Limb (tissue), 2 donors: ENCODE measurements at regions not wholly inside any gene's neighbourhood (a gene's known extent, or its start where the extent isn't known, plus 50 kb on each side); places are given as distances from the start of the nearest gene placed in this dataset.

ENCODE experiments used
- DNase-seq, 2 donors: peaks; one replicate each; pipeline ENCODE4 v3.0.0-alpha.2; 2016; ENCODE audit errors: extremely low spot score in 2 of 2

DNA sequence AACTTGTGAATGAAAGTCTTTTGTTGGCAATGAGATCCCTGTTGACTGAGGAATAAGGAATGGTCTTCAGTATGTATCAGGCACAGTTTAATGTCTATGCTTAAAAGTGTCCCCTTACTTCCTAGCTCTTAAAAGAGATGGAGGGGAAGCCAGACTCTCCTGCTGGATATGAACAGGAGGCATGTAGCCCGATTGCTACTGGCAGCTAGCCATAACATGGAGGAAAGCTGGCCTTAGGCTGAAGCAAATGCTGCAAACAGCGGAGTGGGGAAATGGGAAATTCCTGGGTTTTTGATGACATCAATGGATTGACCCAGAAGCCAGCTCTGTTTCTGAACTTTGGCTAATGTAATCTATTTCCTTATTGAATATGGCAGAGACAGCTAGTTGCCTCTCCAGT is 266.1 kb downstream of the SLC4A3 start:
- no peak for DNase-seq

DNA sequence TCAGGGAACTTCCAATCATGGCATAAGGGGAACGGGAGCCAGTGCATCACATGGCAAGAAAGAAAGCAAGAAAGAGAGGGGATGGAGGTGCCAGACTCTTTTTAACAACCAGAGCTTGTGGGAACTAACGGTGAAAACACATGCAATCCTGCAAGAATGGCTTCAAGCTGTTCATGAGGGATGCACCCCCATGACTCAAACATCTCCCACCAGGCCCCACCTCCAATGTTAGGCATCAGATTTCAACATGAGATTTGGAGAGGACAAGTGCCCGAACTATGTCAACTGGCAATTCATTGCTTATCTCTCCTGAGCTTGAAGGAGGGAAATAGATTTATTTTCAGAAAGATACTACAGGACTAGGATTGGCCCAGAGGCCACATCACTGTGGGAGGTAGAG is 270.0 kb downstream of the SLC4A3 start:
- DNase-seq, result no peak

DNA sequence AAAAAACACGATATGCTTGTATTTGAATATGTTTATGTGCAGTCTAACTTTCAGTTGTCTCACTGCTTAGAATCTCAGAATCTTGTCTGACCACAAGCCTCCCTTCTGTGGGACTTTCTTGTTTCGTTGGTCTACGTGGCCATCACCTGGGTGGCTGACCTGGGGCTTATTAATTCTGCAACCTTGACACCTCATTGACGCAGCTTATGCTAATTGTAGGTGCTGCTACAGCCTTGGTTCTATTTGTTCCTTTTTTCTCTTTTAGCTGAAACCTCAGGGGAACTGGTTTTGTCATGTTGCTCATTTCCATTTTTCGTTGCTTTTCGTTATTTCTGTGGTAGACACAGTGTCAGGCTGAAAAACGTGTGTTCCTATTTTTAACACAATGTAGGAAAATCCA is 273.7 kb downstream of the SLC4A3 start:
- DNase-seq, result no peak

DNA sequence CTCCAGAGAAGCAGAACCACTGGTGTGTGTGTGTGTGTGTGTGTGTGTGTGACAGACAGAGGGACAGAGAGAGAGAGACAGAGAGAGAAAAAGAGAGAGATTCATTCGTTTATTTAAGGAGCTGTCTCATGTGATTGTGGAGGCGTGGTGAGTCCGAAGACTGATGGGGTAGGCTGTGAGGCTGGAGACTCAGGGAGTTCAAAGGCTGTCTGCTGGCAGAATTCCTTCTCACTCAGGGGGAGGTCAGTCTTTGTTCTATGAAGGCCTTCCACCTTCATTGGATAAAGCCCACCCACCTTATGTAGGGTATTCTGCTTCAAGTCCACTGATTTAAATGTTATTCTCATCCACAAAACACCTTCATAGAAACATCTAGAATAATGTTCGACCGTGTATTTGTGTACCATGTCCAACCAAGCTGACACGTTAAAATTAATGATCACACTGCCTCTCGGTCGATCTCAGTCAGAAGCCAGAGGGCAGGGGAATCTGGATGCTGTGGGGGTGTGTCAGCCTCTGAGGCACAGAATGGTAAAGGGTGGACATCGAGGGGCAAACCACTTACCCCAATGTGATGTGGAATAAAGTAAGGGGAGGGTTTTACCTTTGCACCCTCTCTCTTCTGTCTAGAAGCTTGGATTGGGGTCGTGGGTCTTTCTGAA is 275.6 kb downstream of the SLC4A3 start:
- DNase-seq, result no peak

DNA sequence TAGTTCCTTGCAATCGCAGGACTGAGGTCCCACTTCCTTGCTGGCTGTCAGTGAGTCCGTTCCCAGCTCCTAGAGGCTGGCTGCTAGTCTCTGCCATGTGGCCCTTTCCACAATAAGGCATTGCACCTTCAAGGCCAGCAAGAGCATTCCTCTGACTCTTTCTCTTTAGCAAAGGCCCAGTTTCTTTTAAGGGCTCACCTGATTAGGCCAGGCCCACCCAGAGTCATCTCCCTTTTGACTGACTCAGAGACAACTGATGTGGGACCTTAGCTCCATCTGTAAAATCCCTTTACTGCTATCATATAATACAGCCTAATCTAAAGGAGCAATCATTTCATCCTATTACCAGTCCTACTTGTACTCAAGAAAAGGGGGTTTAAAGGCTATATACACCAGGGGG is 278.2 kb downstream of the SLC4A3 start:
- DNase-seq, result no peak

DNA sequence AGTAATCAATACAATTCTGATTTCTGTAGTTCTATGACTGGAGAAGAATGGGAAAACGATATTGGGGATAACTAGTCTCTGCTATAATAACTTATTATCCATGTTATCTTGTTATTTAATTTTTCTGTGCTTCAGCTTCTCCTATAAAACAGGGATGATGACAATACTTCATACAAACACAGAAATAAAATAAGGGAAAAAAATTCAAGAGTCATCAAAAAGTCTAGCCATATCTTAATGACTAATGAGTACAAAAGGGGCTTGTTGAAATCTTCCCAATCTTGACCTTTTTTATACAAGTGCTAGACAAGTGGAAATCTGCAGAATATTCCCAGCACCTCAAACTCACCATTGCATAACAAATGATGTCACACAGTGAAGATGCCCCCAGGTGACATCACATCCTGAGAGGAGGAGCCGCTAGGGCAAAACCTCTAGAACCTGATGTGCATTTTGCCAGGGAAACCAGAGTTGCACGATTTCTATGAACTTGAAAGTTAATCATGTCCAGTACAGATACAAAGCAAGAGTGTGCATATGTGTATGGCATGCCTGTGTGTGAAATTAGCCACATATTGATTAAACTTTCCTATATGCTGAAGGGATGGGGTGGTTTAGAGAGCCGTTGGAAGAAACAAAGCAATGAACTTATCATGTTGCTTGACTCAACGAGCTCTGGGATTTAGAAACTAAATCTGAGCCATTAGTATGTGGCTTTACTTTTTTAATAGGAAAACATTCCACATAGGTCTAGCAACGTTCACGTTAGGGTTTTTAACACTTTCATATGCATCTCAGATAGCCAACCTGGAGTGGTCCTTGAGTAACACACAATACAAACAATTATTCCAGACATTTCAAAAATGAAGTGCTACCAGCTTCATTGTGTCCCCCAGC is 278.9 kb downstream of the SLC4A3 start:
- DNase-seq, result peak; percentile 37 to 52

DNA sequence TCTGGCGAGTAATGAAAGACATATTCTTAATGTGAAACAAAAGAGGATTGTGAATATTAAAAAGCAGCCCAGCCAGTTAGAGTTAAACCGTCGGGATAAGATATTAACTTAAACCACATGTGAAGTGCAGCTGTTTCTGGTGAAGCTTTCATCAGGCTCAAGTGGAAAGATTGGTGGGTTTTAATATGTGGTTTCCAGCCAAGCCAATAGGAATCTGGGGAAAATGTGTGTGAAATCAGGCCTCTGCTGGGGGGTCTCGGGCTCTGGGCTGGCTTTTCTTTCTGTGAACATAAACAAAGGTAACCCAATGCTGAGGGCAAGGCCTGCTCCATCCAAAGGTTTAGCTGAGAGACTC is 279.6 kb downstream of the SLC4A3 start:
- DNase-seq, result peak; percentile 53 to 85

DNA sequence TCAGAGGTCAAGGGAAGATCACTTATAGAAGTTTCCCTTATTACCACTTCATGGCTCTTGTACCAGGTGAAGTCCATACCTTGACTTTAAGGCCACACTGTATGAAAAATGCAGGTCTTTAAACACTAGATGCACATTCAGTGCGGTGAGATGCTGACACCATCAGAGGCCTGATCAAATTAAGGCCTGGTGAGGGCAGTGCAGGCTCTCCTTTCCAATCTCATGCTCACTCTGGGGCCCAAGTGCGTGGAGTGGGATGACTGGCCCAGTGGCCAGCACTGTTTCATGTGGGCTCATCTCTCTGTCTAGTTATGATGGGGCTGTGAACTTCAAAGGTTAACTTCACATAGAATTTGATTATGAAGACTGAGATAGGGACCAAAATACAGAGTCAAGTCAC is 281.1 kb downstream of the SLC4A3 start:
- DNase-seq, result no peak

DNA sequence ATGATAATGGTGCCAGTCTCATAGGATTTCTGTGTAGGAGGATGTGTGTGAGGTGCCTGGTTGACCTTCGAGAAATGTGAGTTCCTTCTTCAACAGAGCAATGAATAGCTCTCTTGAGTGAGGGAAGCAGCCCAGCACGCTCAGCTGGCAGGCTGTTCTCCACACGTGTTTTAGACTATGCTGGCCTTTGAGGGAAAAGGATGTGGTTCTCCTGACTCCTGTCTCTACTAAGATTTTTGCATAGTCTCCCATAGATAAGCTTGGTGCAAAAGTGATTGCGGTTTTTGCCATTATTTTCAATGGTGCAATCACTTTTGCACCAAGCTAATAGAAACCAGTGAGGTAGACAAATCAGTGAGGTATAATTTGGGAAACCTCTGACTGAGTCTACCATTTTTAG is 284.1 kb downstream of the SLC4A3 start:
- no peak for DNase-seq

DNA sequence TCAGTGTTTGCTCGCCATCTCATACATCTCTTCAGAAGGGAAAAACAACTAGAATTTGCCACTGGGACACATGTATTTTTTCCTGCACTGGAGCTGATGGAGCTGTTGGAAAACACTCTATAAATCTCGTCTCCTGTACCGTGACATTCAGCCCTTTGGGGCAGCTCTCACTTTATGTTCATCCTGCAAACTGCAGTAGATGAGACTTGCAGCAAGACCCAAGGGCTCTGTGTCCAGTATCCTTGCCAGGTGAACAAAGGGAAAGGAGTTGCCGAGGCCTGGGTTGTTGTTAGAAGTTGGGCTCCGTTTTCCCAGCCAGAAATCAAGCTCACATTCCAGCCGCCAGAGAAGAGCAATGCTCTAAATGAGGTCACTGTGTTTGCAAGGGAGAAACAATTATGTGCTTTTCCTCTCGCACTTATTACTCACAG is 285.1 kb downstream of the SLC4A3 start:
- peak; percentile 62 to 82 for DNase-seq

DNA sequence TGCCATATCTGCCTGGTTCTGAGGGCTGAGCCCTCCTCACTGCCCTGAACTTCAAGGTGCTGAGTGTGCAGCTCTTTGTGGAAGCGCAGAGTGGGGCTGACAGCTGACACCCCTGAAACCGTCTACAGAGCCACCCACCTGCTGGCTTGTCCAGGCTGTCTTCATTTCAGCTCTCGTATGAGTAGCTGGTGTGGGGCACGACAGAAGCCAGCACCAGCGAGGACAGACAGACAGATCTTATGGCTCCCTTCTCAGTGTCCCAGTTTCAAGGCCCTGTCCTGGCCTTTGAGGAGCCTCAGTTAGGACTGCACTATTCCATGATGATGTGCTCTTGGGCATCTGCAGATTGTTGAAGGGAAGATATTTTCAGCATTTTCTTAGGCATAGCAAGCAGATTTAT is 287.1 kb downstream of the SLC4A3 start:
- DNase-seq, result no peak

DNA sequence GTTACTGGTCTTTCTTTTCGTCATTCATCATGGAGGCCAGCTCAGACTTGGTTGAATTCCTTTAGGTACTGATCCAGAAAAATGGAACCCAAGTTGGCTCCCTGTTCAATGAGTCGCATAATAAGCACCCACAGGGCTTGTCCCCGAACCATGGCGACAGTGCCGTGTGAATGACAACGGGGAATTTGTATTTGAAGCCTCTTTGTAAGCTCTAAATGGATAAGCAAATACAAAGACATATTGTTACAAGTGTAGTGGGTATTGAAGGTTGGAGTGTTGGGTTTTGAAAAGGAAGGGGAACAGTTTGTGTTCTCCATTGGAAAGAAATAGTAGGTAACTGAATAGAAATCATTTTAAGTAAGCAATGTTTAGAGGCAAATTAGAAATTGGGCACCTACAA is 288.9 kb downstream of the SLC4A3 start:
- DNase-seq, result no peak

DNA sequence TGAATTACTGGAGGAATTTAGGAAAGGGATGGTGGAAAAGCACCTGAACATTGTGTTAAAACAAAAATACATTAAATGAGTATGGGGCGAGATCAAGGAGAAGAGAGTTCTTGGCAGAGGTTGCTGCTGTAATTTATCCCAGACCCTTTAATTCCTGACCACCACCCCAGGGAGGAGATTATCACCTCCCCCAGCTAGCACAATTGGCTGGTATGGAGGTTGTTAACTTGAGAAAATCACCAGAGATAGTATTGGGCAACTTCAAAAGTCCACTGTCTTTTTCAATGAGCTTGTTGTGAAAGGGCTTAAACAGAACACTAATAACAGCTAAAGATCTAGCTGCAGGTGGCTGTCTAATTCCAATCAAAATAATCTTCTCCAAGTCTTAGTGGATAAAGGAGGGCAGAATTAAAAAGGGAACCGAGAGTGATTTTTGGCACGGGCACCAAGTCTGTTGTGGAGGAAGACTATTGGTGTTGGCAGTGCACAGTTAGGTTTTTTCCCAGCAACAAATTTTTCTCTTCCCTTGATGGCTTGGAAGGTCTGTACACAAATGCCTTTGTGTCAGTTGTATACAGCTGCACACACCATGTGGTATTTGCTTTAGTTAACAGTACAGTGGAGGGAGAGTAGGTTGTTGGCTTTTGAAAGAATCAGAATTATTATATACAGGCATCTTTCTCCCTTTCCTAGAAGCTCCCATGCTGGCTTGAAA is 289.5 kb downstream of the SLC4A3 start:
- DNase-seq, result no peak

DNA sequence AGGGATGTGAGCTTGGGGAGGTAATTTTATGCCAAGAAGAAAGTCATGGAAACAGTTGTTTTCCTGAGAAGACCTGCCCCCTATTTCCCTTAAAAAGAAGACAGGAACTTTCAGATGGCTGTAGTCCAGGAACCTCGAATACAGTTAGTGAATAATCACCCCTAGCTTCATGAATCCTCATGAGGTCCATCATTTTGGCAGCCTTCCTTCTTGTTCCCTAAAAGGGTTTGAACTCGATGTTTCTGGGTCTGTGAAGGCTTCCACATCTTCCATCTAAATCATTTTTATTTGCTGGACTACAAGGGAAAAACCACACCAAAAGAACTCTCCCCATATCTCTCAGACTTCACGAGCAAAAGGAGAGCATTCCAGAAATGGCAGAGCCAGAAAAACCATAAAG is 290.8 kb downstream of the SLC4A3 start:
- peak in 1 of 2 donors; percentile 41 for DNase-seq

DNA sequence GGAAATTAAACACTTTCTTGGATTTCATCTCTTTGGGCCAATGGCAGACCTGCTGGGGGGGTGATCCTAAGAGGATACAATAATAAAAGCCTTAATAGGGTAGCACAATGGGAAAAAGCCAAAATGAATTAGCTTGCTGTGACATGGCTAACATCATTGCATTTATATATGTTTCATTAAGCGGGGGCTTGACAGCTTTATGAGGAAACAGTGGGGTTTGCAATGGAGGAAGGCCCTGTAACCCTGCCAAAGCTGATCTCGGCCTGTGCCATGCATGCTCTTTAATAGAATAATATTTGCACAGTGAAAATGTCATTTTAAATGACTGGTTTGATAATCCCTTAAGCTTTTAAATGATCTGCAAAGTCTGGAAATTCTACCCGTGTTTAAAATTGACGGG is 291.5 kb downstream of the SLC4A3 start:
- DNase-seq, result no peak

DNA sequence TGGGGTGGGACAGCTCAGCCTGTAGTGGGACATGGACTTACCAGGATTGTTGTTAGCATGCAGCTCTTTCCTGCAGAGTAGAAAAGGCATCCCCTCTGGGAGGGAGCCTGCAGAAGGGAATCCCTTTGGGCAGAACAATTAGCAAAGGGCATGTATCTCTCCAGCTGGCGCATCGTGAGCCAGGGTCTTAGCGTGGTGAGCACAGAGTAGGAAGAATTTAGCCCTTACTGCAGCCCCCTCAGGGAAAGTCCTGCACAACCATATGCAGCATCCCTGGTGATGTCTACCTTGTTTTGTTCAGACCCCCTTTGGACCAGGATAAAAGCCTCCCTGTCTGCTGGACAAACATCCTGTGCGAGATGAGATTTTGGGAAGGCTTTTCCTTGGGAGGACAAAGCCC is 292.1 kb downstream of the SLC4A3 start:
- DNase-seq, result no peak

DNA sequence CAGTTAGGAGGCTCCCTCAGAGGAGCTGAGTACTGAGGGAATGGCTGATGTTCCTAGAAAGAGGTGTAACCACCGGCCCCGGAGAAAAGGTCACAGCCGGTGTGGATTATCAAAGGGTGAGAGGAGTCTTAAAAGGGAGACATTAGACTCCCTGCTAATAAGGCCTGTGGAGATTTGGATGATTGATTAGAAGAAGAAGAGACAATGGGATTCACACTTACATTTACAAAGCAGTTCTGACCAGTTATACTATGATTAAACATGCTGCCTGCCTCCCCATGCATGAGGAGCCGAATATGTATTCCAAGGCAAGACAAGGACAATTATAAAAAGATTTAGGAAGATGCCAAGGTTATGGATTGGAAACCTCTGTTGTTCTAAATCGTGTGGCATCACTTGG is 302.4 kb downstream of the SLC4A3 start:
- no peak for DNase-seq

DNA sequence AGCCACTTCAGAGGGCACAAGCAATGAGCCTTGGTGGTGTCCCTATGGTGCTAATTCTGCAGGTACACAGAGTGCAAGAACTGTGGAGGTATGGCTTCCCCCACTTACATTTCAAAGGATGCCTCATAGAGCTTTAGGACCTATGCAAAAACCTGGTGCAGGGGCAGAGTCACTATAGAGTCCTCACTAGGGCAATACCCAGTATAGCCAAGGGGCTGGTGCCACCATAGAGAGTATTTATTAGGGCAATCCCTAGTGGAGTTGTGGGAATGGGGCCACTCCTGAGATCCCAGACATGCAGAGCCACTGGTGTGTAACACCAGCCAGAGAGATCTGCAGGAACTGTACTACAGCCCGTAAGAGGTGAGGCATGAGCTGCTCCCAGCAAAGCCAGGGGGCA is 312.2 kb downstream of the SLC4A3 start:
- no peak for DNase-seq

DNA sequence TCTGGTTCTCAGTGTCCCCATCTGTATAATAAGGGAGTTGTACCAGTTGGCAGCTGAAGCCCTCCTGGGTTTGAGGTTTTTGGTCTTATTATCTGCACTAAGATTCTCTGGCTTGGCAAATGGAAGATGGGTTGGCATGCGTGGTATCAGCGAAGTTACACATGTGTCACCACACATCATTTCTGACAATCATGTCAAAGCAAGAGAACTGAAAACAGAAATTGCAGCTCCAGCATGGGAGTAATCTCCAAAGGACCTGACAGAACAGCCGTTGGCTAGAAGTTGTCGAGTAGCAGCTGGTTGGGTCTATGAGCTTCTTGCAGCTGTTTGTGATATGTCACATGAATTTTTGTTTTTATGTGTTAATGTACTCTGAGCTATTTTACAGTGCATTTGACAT is 317.4 kb downstream of the SLC4A3 start:
- DNase-seq, result peak in 1 of 2 donors; percentile 66

DNA sequence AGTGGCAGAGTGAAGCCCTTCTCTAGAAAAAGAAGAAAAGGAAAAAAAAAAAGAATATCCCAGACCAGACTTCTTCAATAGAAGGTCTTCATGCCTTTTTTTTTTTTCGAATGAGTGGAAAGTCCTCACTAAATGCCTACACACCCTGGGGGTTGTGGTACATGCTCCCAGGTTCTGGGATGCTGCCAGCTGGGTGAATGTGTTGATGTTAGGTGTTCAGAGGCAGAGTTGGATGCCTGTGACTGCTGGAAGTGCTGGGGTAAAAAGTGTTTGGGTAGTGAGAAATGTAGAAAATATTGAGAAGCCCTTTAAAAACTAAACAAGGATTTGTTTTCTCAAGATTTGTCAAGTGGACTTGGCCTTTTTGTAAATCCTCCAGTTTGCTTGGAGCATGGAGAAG is 318.6 kb downstream of the SLC4A3 start:
- DNase-seq, result no peak

DNA sequence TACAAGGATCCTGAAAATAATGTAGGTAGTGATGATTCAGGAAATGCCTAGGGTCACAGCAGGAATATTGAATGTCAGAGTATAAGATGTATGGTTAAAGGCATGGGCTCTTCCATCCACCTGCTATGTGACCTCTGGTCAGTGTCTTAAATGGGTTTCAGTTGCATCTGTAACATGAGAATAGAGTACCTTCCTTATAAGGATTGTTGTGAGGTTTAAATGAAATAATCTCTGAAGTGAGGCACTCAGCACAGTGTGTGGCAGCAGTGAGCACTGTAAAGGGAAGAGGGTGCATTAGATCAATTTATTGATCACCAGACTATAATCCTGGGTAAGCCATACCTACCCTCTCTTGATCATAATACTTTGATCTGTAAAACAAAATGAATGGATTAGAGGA is 319.1 kb downstream of the SLC4A3 start:
- no peak for DNase-seq

DNA sequence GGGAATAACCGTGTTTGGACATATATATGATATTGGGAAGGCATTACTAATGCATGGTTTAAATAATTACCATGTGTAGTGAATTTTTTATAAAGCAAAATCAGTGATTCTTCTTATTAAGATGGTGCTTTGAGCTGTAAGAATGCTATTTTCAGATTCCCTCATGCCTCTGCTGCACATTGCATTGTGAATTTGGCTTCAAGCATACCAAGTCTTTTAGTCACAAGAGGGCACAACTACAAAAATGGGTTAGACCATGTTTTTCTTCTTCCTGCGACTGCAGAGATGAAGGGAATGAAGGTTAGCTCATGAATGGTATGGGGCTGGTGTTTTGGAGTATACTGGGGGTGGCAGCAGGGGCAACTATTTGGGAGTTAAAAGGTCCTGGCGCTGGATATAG is 320.1 kb downstream of the SLC4A3 start:
- no peak for DNase-seq
